HL-60 (cell line): ENCODE measurements at regions not wholly inside any gene's neighbourhood (a gene's known extent, or its start where the extent isn't known, plus 50 kb on each side); places are given as distances from the start of the nearest gene placed in this dataset.

Experiments
- GABPA ChIP-seq: IDR thresholded peaks from 2 replicates; pipeline ENCODE4 v1.6.1; 2012; ENCODE audit warnings: low read depth
- TF ChIP-seq, protein P1 (sequence below): IDR thresholded peaks from one replicate; pipeline ENCODE4 v1.5.1; 2011; ENCODE audit warnings: low read length, control low read depth, inconsistent platforms; ENCODE audit not compliant: insufficient read depth

DNA sequence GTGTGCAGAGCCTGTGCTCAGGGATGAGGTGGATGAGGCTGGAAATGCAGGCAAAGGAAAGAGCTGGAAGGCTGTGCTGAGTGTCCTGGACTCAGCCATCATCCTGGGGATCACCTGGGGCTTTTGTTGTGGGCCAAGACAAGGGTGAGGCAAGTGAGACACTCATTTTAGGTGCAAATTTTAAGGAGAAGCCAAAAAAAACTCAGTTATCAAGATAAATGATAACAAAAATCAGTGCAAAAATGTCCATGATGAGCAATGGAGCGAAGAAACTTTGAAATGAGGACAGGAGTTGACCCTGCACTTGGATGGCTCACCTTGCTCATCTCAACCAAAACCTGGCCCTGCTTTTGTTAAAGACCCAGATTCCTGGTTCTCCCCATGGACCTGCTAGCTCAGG, 141.9 kb downstream of the MYCN start:
- TF ChIP-seq, protein P1, sequence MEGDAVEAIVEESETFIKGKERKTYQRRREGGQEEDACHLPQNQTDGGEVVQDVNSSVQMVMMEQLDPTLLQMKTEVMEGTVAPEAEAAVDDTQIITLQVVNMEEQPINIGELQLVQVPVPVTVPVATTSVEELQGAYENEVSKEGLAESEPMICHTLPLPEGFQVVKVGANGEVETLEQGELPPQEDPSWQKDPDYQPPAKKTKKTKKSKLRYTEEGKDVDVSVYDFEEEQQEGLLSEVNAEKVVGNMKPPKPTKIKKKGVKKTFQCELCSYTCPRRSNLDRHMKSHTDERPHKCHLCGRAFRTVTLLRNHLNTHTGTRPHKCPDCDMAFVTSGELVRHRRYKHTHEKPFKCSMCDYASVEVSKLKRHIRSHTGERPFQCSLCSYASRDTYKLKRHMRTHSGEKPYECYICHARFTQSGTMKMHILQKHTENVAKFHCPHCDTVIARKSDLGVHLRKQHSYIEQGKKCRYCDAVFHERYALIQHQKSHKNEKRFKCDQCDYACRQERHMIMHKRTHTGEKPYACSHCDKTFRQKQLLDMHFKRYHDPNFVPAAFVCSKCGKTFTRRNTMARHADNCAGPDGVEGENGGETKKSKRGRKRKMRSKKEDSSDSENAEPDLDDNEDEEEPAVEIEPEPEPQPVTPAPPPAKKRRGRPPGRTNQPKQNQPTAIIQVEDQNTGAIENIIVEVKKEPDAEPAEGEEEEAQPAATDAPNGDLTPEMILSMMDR, result no peak
- TF ChIP-seq GABPA, result no peak
